ENCODE measurements at regions not wholly inside any gene's neighbourhood (a gene's known extent, or its start where the extent isn't known, plus 50 kb on each side); places are given as distances from the start of the nearest gene placed in this dataset.

- no peaks in the 10 kb centered on the region for H4K20me1 ChIP-seq (ENCODE audit: insufficient read depth)
- no peak overlapping the region for H3K9ac ChIP-seq (ENCODE audit: low read length)
- no peak overlapping the region for H3K4me2 ChIP-seq (ENCODE audit: low read length)
- H3K4me3 ChIP-seq (ENCODE audit: low read length), result no peak overlapping the region
- no peaks in the 10 kb centered on the region for H3K36me3 ChIP-seq (ENCODE audit: insufficient read depth, low read length)
- H3K27ac ChIP-seq (ENCODE audit: low read length), result no peak overlapping the region
- no peaks in the 10 kb centered on the region for H3K27me3 ChIP-seq (ENCODE audit: insufficient read depth, low read depth, low read length)
- no peaks in the 10 kb centered on the region for H3K9me3 ChIP-seq (ENCODE audit: low read length)
- H3K79me2 ChIP-seq (replicated peaks; ENCODE audit: insufficient read depth, low read length), result no peaks in the 10 kb centered on the region
- TF ChIP-seq CTCF (IDR thresholded peaks at IDR 0.05; ENCODE audit: poor library complexity, severe bottlenecking) (no peak), TAF1 (IDR thresholded peaks at IDR 0.05; ENCODE audit: low read depth) (no peak)
- H3F3A ChIP-seq (ENCODE audit: insufficient read depth, low read length, poor library complexity, severe bottlenecking), result no peaks in the 10 kb centered on the region
- no peak overlapping the region for H2AFZ ChIP-seq (ENCODE audit: low read depth, low read length)
- H3K9me2 ChIP-seq (ENCODE audit: insufficient read depth, low read length), result no peaks in the 10 kb centered on the region
Observed at GRCh38 chr6:12414096-12414675, 124.0 kb downstream of the EDN1 start.

DNA sequence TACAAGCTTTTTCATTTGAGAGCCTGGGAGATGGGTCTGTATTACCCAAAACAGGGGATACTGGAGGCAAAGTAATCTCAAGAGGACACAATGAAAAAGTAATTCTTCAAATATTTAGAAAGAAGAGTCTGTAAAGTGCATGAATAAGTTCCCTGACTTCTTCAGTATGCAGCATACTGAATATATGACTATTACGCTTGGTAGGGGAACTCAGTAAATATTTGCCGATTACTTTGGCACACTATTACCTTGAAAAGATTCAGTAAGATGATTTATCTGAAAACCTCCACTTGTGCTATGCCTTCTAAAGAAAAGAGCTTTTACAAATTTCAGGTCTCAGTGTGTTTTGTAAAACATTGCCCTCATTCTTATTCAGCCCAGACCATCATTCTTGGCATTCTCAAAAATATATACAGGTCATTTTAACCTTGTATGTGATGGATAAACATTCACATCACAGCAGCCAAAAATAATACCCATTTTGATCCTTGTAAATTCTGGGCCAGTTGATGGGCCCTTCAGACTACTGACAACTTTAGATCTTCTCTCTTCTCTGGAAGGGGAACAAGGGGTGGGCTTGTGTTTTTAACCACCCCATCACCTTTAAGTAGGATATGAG, 125.9 kb downstream of the EDN1 start:
- H4K20me1 ChIP-seq (ENCODE audit: insufficient read depth), result no peaks in the 10 kb centered on the region
- H3K36me3 ChIP-seq (ENCODE audit: insufficient read depth, low read length), result no peaks in the 10 kb centered on the region
- H3F3A ChIP-seq (ENCODE audit: insufficient read depth, low read length, poor library complexity, severe bottlenecking), result no peaks in the 10 kb centered on the region
- H3K4me2 ChIP-seq (ENCODE audit: low read length), result no peak overlapping the region
- H3K79me2 ChIP-seq (replicated peaks; ENCODE audit: insufficient read depth, low read length), result no peaks in the 10 kb centered on the region
- H3K9me2 ChIP-seq (ENCODE audit: insufficient read depth, low read length), result no peaks in the 10 kb centered on the region
- TF ChIP-seq MXI1 (conservative IDR thresholded peaks at IDR 0.05; ENCODE audit: poor library complexity, severe bottlenecking), result no peak
- TF ChIP-seq, protein P1, sequence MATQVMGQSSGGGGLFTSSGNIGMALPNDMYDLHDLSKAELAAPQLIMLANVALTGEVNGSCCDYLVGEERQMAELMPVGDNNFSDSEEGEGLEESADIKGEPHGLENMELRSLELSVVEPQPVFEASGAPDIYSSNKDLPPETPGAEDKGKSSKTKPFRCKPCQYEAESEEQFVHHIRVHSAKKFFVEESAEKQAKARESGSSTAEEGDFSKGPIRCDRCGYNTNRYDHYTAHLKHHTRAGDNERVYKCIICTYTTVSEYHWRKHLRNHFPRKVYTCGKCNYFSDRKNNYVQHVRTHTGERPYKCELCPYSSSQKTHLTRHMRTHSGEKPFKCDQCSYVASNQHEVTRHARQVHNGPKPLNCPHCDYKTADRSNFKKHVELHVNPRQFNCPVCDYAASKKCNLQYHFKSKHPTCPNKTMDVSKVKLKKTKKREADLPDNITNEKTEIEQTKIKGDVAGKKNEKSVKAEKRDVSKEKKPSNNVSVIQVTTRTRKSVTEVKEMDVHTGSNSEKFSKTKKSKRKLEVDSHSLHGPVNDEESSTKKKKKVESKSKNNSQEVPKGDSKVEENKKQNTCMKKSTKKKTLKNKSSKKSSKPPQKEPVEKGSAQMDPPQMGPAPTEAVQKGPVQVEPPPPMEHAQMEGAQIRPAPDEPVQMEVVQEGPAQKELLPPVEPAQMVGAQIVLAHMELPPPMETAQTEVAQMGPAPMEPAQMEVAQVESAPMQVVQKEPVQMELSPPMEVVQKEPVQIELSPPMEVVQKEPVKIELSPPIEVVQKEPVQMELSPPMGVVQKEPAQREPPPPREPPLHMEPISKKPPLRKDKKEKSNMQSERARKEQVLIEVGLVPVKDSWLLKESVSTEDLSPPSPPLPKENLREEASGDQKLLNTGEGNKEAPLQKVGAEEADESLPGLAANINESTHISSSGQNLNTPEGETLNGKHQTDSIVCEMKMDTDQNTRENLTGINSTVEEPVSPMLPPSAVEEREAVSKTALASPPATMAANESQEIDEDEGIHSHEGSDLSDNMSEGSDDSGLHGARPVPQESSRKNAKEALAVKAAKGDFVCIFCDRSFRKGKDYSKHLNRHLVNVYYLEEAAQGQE (IDR thresholded peaks at IDR 0.05; ENCODE audit: borderline replicate concordance), result no peak
- no peak for TF ChIP-seq TAF1 (IDR thresholded peaks at IDR 0.05; ENCODE audit: low read depth)
- no peak for TF ChIP-seq EP300 (conservative IDR thresholded peaks at IDR 0.05; ENCODE audit: poor library complexity, severe bottlenecking)
- TF ChIP-seq POLR2AphosphoS5 (IDR thresholded peaks at IDR 0.05), result no peak
- TF ChIP-seq SMC3 (conservative IDR thresholded peaks at IDR 0.05; ENCODE audit: poor library complexity), result no peak
- TF ChIP-seq CTCF (IDR thresholded peaks at IDR 0.05; ENCODE audit: poor library complexity, severe bottlenecking), result no peak
- no peak overlapping the region for H3K9ac ChIP-seq (ENCODE audit: low read length)
- no peaks in the 10 kb centered on the region for H3K9me3 ChIP-seq (ENCODE audit: low read length)
- no peaks in the 10 kb centered on the region for H3K27me3 ChIP-seq (ENCODE audit: insufficient read depth, low read depth, low read length)
- no peak overlapping the region for H2AFZ ChIP-seq (ENCODE audit: low read depth, low read length)
- H3K27ac ChIP-seq (ENCODE audit: low read length), result no peak overlapping the region
- H3K4me3 ChIP-seq (ENCODE audit: low read length), result no peak overlapping the region
